Suprapubic skin (tissue), 4 donors: ENCODE measurements at regions not wholly inside any gene's neighbourhood (a gene's known extent, or its start where the extent isn't known, plus 50 kb on each side); places are given as distances from the start of the nearest gene placed in this dataset.

Experiments
- DNase-seq, 2 donors: peaks; one replicate each; pipeline ENCODE4 v3.0.0-alpha.2; 2019; ENCODE audit warnings: low spot score in 2 of 2
- H3K27ac ChIP-seq: fragments of 200-600 bp; sonication (generic); one replicate; pipeline ENCODE4 v1.5.1; 2019
- H3K27me3 ChIP-seq: fragments of 200-600 bp; sonication (generic); one replicate; pipeline ENCODE4 v1.5.1; 2019
- H3K36me3 ChIP-seq: fragments of 200-600 bp; sonication (generic); one replicate; pipeline ENCODE4 v1.5.1; 2019
- H3K4me1 ChIP-seq: fragments of 200-600 bp; sonication (generic); one replicate; pipeline ENCODE4 v1.5.1; 2019
- H3K4me3 ChIP-seq: fragments of 200-600 bp; sonication (generic); one replicate; pipeline ENCODE4 v1.5.1; 2019; ENCODE audit warnings: mild to moderate bottlenecking
- H3K9me3 ChIP-seq: fragments of 200-600 bp; sonication (generic); one replicate; pipeline ENCODE4 v1.5.1; 2019
- CTCF ChIP-seq, 2 donors: fragments of 200-600 bp in 1 of 2; fragments of 450-650 bp in 1 of 2; sonication (generic) in 1 of 2; IDR thresholded peaks; one replicate each; pipeline ENCODE4 v1.5.1; 2016 to 2019; ENCODE audit warnings: antibody characterized with exemption in 2 of 2, mild to moderate bottlenecking in 1 of 2, moderate library complexity in 1 of 2
- EP300 ChIP-seq: sonication (generic); formaldehyde crosslinking; IDR thresholded peaks from one replicate; pipeline ENCODE4 v1.6.1; 2017; ENCODE audit warnings: antibody characterized with exemption
- POLR2A ChIP-seq, 2 donors: fragments of 450-650 bp; IDR thresholded peaks; one replicate each; pipeline ENCODE4 v1.6.1; 2017; ENCODE audit warnings: antibody characterized with exemption in 2 of 2, mild to moderate bottlenecking in 2 of 2, moderate library complexity in 2 of 2
- POLR2AphosphoS5 ChIP-seq, 3 donors: sonication (generic); formaldehyde crosslinking; IDR thresholded peaks; one replicate each; pipeline ENCODE4 v1.6.1; 2017; ENCODE audit warnings: antibody characterized with exemption in 3 of 3
- WGBS: methylation state at CpG from one replicate; pipeline ENCODE4 v1.1.5; 2018; 5-methylcytosine and 5-hydroxymethylcytosine counted together

GRCh38 chr5:3122216-3122615, 370.7 kb upstream of the IRX2 start:
- no peak for TF ChIP-seq POLR2A (IDR thresholded peaks at IDR 0.05)
- no peak for TF ChIP-seq POLR2AphosphoS5 (IDR thresholded peaks at IDR 0.05)
- no peak for TF ChIP-seq CTCF (IDR thresholded peaks at IDR 0.05)
- no peak for TF ChIP-seq EP300
- no peaks in the 10 kb centered on the region for H3K4me1 ChIP-seq
- no peaks in the 10 kb centered on the region for H3K36me3 ChIP-seq
- no peak for DNase-seq
- H3K27ac ChIP-seq = no peak overlapping the region
- H3K9me3 ChIP-seq = no peaks in the 10 kb centered on the region
- no peak overlapping the region for H3K4me3 ChIP-seq
- peaks cover 27% of the 10 kb centered on the region for H3K27me3 ChIP-seq
- WGBS = 55% methylated on average over 3 of the region's 3 CpGs

GRCh38 chr5:3121813-3122212, 370.3 kb upstream of the IRX2 start:
- no peaks in the 10 kb centered on the region for H3K9me3 ChIP-seq
- TF ChIP-seq CTCF (IDR thresholded peaks at IDR 0.05) (no peak), POLR2AphosphoS5 (IDR thresholded peaks at IDR 0.05) (no peak), POLR2A (IDR thresholded peaks at IDR 0.05) (no peak), EP300 (no peak)
- H3K4me1 ChIP-seq = no peaks in the 10 kb centered on the region
- peaks cover 28% of the 10 kb centered on the region for H3K27me3 ChIP-seq
- no peak for DNase-seq
- H3K36me3 ChIP-seq = no peaks in the 10 kb centered on the region
- no peak overlapping the region for H3K27ac ChIP-seq
- no peak overlapping the region for H3K4me3 ChIP-seq
- 51% methylated on average over 21 of the region's 21 CpGs for WGBS

- no peak for TF ChIP-seq POLR2AphosphoS5 (IDR thresholded peaks at IDR 0.05)
- TF ChIP-seq CTCF (IDR thresholded peaks at IDR 0.05) = no peak
- no peak for TF ChIP-seq POLR2A (IDR thresholded peaks at IDR 0.05)
- Histone ChIP-seq H3K36me3 (no peaks in the 10 kb centered on the region), H3K4me3 (no peak overlapping the region), H3K27ac (no peak overlapping the region), H3K27me3 (peaks cover 36% of the 10 kb centered on the region), H3K9me3 (no peaks in the 10 kb centered on the region), H3K4me1 (no peaks in the 10 kb centered on the region)
- DNase-seq = no peak
- 85% methylated on average over 10 of the region's 10 CpGs for WGBS
These were observed 368.6 kb upstream of the IRX2 start for GRCh38 chr5:3120028-3120427.

GRCh38 chr5:3119435-3119834, 368.0 kb upstream of the IRX2 start:
- 55% methylated on average over 4 of the region's 4 CpGs for WGBS

GRCh38 chr5:3118340-3118739, 366.9 kb upstream of the IRX2 start:
- no peak for DNase-seq
- H3K27me3 ChIP-seq = peaks cover 41% of the 10 kb centered on the region

More at GRCh38 chr5:3119435-3119834, 368.0 kb upstream of the IRX2 start:
- H3K27ac ChIP-seq = no peak overlapping the region
- DNase-seq = no peak
- no peaks in the 10 kb centered on the region for H3K4me1 ChIP-seq
- no peaks in the 10 kb centered on the region for H3K9me3 ChIP-seq
- TF ChIP-seq POLR2A (IDR thresholded peaks at IDR 0.05) = no peak
- TF ChIP-seq POLR2AphosphoS5 (IDR thresholded peaks at IDR 0.05) = no peak
- peaks cover 36% of the 10 kb centered on the region for H3K27me3 ChIP-seq
- no peak overlapping the region for H3K4me3 ChIP-seq
- H3K36me3 ChIP-seq = no peaks in the 10 kb centered on the region

More at GRCh38 chr5:3118340-3118739, 366.9 kb upstream of the IRX2 start:
- TF ChIP-seq POLR2A (IDR thresholded peaks at IDR 0.05) (no peak), EP300 (no peak), CTCF (IDR thresholded peaks at IDR 0.05) (no peak), POLR2AphosphoS5 (IDR thresholded peaks at IDR 0.05) (no peak)
- no peak overlapping the region for H3K27ac ChIP-seq
- 63% methylated on average over 15 of the region's 15 CpGs for WGBS
- H3K9me3 ChIP-seq = no peaks in the 10 kb centered on the region
- H3K4me1 ChIP-seq = no peaks in the 10 kb centered on the region
- no peak overlapping the region for H3K4me3 ChIP-seq
- H3K36me3 ChIP-seq = no peaks in the 10 kb centered on the region
